Neutrophil (primary cell): ENCODE measurements at regions not wholly inside any gene's neighbourhood (a gene's known extent, or its start where the extent isn't known, plus 50 kb on each side); places are given as distances from the start of the nearest gene placed in this dataset.

Experiments used
- H3K27ac ChIP-seq: fragments of 200-600 bp; sonication (generic); 2 replicates; pipeline ENCODE4 v1.5.1; 2016; ENCODE audit warnings: mild to moderate bottlenecking, moderate library complexity
- H3K27me3 ChIP-seq: fragments of 200-600 bp; sonication (generic); 2 replicates; pipeline ENCODE4 v1.6.0; 2016; ENCODE audit warnings: mild to moderate bottlenecking
- H3K36me3 ChIP-seq: fragments of 200-600 bp; sonication (generic); 2 replicates; pipeline ENCODE4 v1.5.1; 2017
- H3K4me1 ChIP-seq, 2 experiments: fragments of 200-600 bp in 1 of 2; sonication (generic) in 1 of 2; 1 replicate in 1 of 2; 2 replicates in 1 of 2; pipeline versions ENCODE4 v1.5.1 to v1.6.1; 2013 to 2016; ENCODE audit warnings: low read depth in 1 of 2, low read length in 1 of 2, mild to moderate bottlenecking in 1 of 2, moderate library complexity in 1 of 2; ENCODE audit not compliant: control insufficient read depth in 1 of 2, insufficient read depth in 1 of 2
- H3K4me3 ChIP-seq, 2 experiments: fragments of 200-600 bp in 1 of 2; sonication (generic) in 1 of 2; 1 replicate in 1 of 2; 2 replicates in 1 of 2; pipeline ENCODE4 v1.5.1; 2013 to 2016; ENCODE audit warnings: low read depth in 1 of 2, low read length in 1 of 2, mild to moderate bottlenecking in 1 of 2, moderate library complexity in 1 of 2
- H3K9me3 ChIP-seq: fragments of 200-600 bp; sonication (generic); 2 replicates; pipeline ENCODE4 v1.5.1; 2016
- TF ChIP-seq, protein P1 (sequence below): fragments of 200-600 bp; sonication (generic); IDR thresholded peaks from 2 replicates; pipeline ENCODE4 v1.5.1; 2016; ENCODE audit warnings: antibody characterized with exemption

DNA sequence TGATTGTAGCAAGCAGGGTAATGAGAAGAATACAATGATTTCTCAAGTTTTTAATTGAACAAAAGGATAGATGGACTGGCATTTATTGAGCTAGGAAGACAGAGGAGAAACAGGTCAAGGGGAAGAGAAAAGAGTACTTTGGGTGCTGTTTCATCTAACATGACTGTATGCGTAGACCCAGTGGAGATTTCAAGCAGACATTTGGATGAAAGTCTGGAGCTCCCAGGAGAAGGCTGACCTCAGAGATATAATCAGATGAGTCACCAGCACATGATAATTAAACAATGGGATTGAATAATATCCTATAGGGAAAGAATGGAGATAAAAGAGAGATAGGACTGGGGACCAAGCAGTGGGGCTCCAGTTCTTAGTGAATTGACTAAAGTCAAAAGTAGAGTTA lies 194.9 kb downstream of the ARRDC4 start:
- TF ChIP-seq, protein P1, sequence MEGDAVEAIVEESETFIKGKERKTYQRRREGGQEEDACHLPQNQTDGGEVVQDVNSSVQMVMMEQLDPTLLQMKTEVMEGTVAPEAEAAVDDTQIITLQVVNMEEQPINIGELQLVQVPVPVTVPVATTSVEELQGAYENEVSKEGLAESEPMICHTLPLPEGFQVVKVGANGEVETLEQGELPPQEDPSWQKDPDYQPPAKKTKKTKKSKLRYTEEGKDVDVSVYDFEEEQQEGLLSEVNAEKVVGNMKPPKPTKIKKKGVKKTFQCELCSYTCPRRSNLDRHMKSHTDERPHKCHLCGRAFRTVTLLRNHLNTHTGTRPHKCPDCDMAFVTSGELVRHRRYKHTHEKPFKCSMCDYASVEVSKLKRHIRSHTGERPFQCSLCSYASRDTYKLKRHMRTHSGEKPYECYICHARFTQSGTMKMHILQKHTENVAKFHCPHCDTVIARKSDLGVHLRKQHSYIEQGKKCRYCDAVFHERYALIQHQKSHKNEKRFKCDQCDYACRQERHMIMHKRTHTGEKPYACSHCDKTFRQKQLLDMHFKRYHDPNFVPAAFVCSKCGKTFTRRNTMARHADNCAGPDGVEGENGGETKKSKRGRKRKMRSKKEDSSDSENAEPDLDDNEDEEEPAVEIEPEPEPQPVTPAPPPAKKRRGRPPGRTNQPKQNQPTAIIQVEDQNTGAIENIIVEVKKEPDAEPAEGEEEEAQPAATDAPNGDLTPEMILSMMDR = no peak
- peaks cover 0 to under 1% of the 10 kb centered on the region in 2 experiments for H3K4me1 ChIP-seq
- H3K4me3 ChIP-seq = no peak overlapping the region
- H3K36me3 ChIP-seq = no peaks in the 10 kb centered on the region
- no peaks in the 10 kb centered on the region for H3K9me3 ChIP-seq
- no peak overlapping the region for H3K27ac ChIP-seq
- no peaks in the 10 kb centered on the region for H3K27me3 ChIP-seq

GRCh38 chr15:98160236-98160635 lies 199.7 kb downstream of the ARRDC4 start:
- no peak overlapping the region for H3K27ac ChIP-seq
- H3K27me3 ChIP-seq = no peaks in the 10 kb centered on the region
- TF ChIP-seq, protein P1 = no peak
- H3K4me3 ChIP-seq = no peak overlapping the region
- no peaks in the 10 kb centered on the region for H3K9me3 ChIP-seq
- peaks cover 0 to 3% of the 10 kb centered on the region in 2 experiments for H3K4me1 ChIP-seq
- no peaks in the 10 kb centered on the region for H3K36me3 ChIP-seq

DNA sequence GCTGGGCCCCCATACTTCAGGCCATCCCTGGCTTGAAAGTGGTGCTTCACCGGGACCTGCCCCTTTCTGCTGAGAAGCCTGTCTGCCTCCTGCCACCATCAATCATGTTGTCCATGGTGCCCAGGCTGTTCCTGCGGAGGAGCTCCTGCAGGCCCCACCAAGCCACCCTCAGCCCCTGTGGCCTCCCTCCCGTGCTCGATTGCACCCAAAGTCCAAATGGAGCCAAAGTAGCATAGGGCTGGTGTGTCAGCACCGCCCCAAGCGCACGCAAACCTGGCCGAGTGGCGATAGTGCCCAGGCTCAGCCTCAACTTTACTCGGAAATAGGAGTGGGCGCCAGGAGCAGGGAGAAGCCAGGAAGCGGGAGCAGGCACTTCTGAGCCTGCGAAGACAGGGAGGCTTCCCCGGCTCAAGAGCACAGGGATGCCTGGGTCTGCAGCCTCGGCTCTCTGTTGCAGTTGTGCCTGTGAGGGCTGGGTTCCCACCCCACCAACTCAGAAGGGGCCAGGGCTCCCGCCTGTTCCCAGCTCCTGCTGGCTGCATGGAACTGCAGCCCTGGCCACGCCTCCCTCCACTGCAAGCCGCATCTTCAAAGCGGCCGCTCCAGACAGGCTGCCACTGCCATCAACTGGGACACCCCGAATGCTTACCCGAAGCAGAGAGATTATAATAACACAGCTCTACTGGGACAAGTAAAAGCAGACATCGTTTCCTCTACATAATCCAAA lies 203.0 kb downstream of the ARRDC4 start:
- peaks cover 0 to 3% of the 10 kb centered on the region in 2 experiments for H3K4me1 ChIP-seq
- TF ChIP-seq, protein P1 = no peak
- H3K4me3 ChIP-seq = no peak overlapping the region
- H3K27ac ChIP-seq = no peak overlapping the region
- no peaks in the 10 kb centered on the region for H3K27me3 ChIP-seq
- H3K36me3 ChIP-seq = no peaks in the 10 kb centered on the region
- no peaks in the 10 kb centered on the region for H3K9me3 ChIP-seq

DNA sequence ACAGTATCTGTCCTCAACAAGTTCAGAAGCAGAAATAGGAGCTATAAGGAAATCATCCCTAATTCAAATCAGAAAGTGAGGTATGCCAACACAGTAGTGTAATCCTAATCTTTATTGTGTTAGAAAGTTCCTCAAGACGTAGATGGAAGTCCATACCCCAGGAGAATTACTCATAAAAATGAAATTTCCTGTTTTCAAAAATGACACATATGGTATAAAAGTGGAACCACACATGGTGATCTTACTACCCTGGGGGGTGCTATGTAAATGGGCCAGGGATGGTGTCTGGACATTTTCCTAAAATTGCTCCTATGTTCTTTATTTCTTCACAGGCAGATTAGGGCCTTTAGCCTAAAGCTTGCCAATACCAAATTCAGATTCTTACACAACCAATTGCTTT lies 204.1 kb downstream of the ARRDC4 start:
- Histone ChIP-seq H3K27ac (no peak overlapping the region), H3K9me3 (no peaks in the 10 kb centered on the region), H3K4me1 (peaks cover 0 to 3% of the 10 kb centered on the region in 2 experiments), H3K36me3 (no peaks in the 10 kb centered on the region), H3K4me3 (no peak overlapping the region), H3K27me3 (no peaks in the 10 kb centered on the region)
- TF ChIP-seq, protein P1 = no peak

GRCh38 chr15:98164986-98165385 lies 204.5 kb downstream of the ARRDC4 start:
- no peaks in the 10 kb centered on the region for H3K9me3 ChIP-seq
- no peaks in the 10 kb centered on the region for H3K36me3 ChIP-seq
- TF ChIP-seq, protein P1 = no peak
- H3K4me3 ChIP-seq = no peak overlapping the region
- no peak overlapping the region for H3K27ac ChIP-seq
- H3K27me3 ChIP-seq = no peaks in the 10 kb centered on the region
- peaks cover 0 to 3% of the 10 kb centered on the region in 2 experiments for H3K4me1 ChIP-seq
